Breast epithelium (tissue), 3 donors: ENCODE measurements at regions not wholly inside any gene's neighbourhood (a gene's known extent, or its start where the extent isn't known, plus 50 kb on each side); places are given as distances from the start of the nearest gene placed in this dataset.

Experiments used
- POLR2A ChIP-seq: fragments of 450-650 bp; IDR thresholded peaks from one replicate; pipeline ENCODE4 v1.6.1; 2016; ENCODE audit warnings: antibody characterized with exemption, mild to moderate bottlenecking, moderate library complexity
- TF ChIP-seq, protein P1 (sequence below), 3 donors: fragments of 450-650 bp; IDR thresholded peaks; one replicate each; pipeline ENCODE4 v1.5.1; 2016 to 2017; ENCODE audit warnings: antibody characterized with exemption in 3 of 3, mild to moderate bottlenecking in 3 of 3, moderate library complexity in 3 of 3

DNA sequence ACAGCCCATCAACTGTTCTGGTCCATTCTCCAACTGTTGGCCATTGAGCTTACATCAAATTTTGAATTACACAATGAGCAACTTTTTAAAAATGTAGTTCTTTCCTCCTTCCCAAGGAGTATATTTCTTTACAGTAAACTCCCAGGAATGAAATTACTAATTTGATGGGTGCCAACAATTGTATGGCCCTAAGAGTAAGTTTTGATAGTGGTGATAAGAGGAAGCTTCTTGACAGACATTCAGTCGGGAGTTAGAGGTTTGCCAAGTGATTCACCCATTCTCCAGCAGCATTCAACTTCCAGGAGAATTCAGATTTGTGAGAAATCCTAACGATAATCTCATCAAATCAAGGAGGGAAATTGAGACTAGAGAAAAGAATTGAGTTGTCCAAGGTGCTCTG, 579.9 kb downstream of the ACTL7B start:
- TF ChIP-seq, protein P1, sequence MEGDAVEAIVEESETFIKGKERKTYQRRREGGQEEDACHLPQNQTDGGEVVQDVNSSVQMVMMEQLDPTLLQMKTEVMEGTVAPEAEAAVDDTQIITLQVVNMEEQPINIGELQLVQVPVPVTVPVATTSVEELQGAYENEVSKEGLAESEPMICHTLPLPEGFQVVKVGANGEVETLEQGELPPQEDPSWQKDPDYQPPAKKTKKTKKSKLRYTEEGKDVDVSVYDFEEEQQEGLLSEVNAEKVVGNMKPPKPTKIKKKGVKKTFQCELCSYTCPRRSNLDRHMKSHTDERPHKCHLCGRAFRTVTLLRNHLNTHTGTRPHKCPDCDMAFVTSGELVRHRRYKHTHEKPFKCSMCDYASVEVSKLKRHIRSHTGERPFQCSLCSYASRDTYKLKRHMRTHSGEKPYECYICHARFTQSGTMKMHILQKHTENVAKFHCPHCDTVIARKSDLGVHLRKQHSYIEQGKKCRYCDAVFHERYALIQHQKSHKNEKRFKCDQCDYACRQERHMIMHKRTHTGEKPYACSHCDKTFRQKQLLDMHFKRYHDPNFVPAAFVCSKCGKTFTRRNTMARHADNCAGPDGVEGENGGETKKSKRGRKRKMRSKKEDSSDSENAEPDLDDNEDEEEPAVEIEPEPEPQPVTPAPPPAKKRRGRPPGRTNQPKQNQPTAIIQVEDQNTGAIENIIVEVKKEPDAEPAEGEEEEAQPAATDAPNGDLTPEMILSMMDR (IDR thresholded peaks at IDR 0.05), result no peak
- no peak for TF ChIP-seq POLR2A
